Epithelial cell of esophagus (primary cell): ENCODE measurements at regions not wholly inside any gene's neighbourhood (a gene's known extent, or its start where the extent isn't known, plus 50 kb on each side); places are given as distances from the start of the nearest gene placed in this dataset.

ENCODE experiments used
- DNase-seq: peaks from one replicate; pipeline ENCODE4 v3.0.0; 2010; ENCODE audit warnings: low read depth
- H3K4me3 ChIP-seq: 2 replicates; pipeline ENCODE4 v1.5.1; 2011; ENCODE audit warnings: mild to moderate bottlenecking, low read length, control low read depth
- CTCF ChIP-seq: IDR thresholded peaks from 2 replicates; pipeline ENCODE4 v1.5.1; 2011; ENCODE audit warnings: low read depth, mild to moderate bottlenecking, low read length, control low read depth, inconsistent platforms; ENCODE audit not compliant: insufficient read depth; ENCODE audit errors: missing control alignments

GRCh38 chr12:28874758-28875157 is 274.3 kb upstream of the FAR2 start:
- no peak overlapping the region for H3K4me3 ChIP-seq
- peak; percentile 17 for DNase-seq
- TF ChIP-seq CTCF, result no peak

GRCh38 chr12:28876196-28876798 is 272.8 kb upstream of the FAR2 start:
- no peak for DNase-seq
- TF ChIP-seq CTCF, result no peak
- H3K4me3 ChIP-seq, result no peak overlapping the region

GRCh38 chr12:28877854-28878253 is 271.2 kb upstream of the FAR2 start:
- TF ChIP-seq CTCF, result no peak
- DNase-seq, result peak; percentile 54
- no peak overlapping the region for H3K4me3 ChIP-seq

GRCh38 chr12:28878629-28879028 is 270.4 kb upstream of the FAR2 start:
- no peak for TF ChIP-seq CTCF
- DNase-seq, result no peak
- H3K4me3 ChIP-seq, result no peak overlapping the region

GRCh38 chr12:28879379-28879778 is 269.7 kb upstream of the FAR2 start:
- no peak overlapping the region for H3K4me3 ChIP-seq
- no peak for TF ChIP-seq CTCF
- DNase-seq, result peak; percentile 37

GRCh38 chr12:28882444-28882843 is 266.6 kb upstream of the FAR2 start:
- DNase-seq, result peak; percentile 88
- no peak overlapping the region for H3K4me3 ChIP-seq
- TF ChIP-seq CTCF, result no peak

- TF ChIP-seq CTCF, result no peak
- H3K4me3 ChIP-seq, result no peak overlapping the region
- DNase-seq, result no peak
Measured at GRCh38 chr12:28883406-28883997, 265.6 kb upstream of the FAR2 start.
